ENCODE measurements at regions not wholly inside any gene's neighbourhood (a gene's known extent, or its start where the extent isn't known, plus 50 kb on each side); places are given as distances from the start of the nearest gene placed in this dataset.

- DNase-seq (ENCODE audit: low spot score) (no peak), ATAC-seq (ENCODE audit: low FRiP score) (peak; percentile 50)
- TF ChIP-seq, protein P1, sequence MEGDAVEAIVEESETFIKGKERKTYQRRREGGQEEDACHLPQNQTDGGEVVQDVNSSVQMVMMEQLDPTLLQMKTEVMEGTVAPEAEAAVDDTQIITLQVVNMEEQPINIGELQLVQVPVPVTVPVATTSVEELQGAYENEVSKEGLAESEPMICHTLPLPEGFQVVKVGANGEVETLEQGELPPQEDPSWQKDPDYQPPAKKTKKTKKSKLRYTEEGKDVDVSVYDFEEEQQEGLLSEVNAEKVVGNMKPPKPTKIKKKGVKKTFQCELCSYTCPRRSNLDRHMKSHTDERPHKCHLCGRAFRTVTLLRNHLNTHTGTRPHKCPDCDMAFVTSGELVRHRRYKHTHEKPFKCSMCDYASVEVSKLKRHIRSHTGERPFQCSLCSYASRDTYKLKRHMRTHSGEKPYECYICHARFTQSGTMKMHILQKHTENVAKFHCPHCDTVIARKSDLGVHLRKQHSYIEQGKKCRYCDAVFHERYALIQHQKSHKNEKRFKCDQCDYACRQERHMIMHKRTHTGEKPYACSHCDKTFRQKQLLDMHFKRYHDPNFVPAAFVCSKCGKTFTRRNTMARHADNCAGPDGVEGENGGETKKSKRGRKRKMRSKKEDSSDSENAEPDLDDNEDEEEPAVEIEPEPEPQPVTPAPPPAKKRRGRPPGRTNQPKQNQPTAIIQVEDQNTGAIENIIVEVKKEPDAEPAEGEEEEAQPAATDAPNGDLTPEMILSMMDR (IDR thresholded peaks at IDR 0.05) = no peak
These were observed 148.7 kb upstream of the SLC1A4 start for GRCh38 chr2:64840426-64840881.

DNA sequence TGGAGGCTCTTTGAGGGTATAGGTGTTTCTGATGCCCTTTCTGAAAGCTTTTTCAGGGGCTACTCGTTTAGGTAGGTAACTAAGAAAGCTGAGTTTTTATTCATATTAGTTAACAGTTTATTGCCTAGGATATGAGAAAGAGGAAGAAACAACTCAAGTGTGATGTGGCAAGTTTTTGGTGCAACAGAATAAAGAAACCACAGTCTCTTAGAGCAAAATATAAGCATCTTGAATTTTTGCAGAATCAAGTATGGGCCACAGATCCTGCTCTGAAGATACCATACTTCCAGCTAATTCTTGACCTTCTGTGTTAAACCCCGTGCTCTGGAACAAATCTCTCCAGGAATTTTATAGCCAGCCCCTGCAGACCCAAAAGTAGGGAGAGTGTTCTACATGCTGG lies 147.7 kb upstream of the SLC1A4 start:
- TF ChIP-seq, protein P1 (IDR thresholded peaks at IDR 0.05) = no peak
- ATAC-seq (ENCODE audit: low FRiP score) = no peak
- DNase-seq (ENCODE audit: low spot score) = no peak

GRCh38 chr2:64842030-64842429 lies 147.2 kb upstream of the SLC1A4 start:
- TF ChIP-seq, protein P1 (IDR thresholded peaks at IDR 0.05) = no peak
- ATAC-seq (ENCODE audit: low FRiP score) (no peak), DNase-seq (ENCODE audit: low spot score) (no peak)

- ATAC-seq (ENCODE audit: low FRiP score) (no peak), DNase-seq (ENCODE audit: low spot score) (no peak)
- TF ChIP-seq, protein P1 (IDR thresholded peaks at IDR 0.05) = no peak
These were observed 145.1 kb upstream of the SLC1A4 start for GRCh38 chr2:64844087-64844486.

GRCh38 chr2:64845273-64845905 lies 143.8 kb upstream of the SLC1A4 start:
- DNase-seq (ENCODE audit: low spot score) = no peak
- TF ChIP-seq, protein P1 (IDR thresholded peaks at IDR 0.05) = no peak
- ATAC-seq (ENCODE audit: low FRiP score) = no peak

GRCh38 chr2:64846177-64846576 lies 143.0 kb upstream of the SLC1A4 start:
- DNase-seq (ENCODE audit: low spot score) (no peak), ATAC-seq (ENCODE audit: low FRiP score) (peak; percentile 46)
- TF ChIP-seq, protein P1 (IDR thresholded peaks at IDR 0.05) = no peak

GRCh38 chr2:64847930-64848329 lies 141.3 kb upstream of the SLC1A4 start:
- ATAC-seq (ENCODE audit: low FRiP score) (no peak), DNase-seq (ENCODE audit: low spot score) (no peak)
- TF ChIP-seq, protein P1 (IDR thresholded peaks at IDR 0.05) = no peak
